Inferior parietal cortex (tissue), 1 donor: ENCODE measurements at regions not wholly inside any gene's neighbourhood (a gene's known extent, or its start where the extent isn't known, plus 50 kb on each side); places are given as distances from the start of the nearest gene placed in this dataset.

Experiments used
- DNase-seq: peaks from one replicate; pipeline ENCODE4 v3.0.0-alpha.2; 2016; ENCODE audit errors: extremely low spot score

DNA sequence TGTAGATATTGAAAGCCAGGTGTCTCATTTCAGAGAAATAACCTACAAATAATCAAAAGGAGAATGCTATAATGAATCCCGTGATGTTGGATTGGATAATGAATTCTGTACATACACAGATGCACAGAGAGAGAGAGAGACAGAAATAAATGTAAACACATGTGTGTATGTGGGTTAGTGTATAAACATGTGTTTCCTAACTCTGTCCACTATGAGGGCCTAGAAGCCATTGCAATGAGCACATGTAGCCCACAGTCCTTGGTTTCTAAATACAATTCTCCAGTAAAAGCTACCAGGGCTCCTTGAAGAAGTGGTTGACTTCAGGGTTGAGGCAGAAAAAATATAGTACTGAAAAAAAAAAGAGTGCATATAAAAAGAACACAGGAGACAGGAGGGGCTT lies 109.5 kb downstream of the INHBB start:
- no peak for DNase-seq

DNA sequence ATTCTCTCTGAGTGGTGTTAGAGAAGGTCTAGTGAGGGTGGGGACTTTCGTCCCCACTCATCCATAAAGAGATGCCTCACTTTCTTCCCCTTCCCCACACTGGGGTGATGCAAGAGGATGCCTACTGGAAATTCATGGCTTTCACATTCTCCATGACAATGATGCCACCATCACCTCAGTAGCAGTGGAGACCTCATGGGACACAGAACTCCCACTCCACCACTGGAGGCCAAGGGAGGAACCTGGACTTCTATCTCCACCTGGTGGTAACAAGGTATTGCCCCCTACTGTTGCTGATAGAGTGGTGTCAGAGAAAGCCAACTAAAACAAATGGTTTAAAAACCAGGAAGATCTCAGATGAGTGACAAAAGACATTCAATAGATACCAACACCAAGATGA lies 110.9 kb downstream of the INHBB start:
- DNase-seq: no peak

- no peak for DNase-seq
These were observed 114.6 kb downstream of the INHBB start for GRCh38 chr2:120460511-120460910.

DNA sequence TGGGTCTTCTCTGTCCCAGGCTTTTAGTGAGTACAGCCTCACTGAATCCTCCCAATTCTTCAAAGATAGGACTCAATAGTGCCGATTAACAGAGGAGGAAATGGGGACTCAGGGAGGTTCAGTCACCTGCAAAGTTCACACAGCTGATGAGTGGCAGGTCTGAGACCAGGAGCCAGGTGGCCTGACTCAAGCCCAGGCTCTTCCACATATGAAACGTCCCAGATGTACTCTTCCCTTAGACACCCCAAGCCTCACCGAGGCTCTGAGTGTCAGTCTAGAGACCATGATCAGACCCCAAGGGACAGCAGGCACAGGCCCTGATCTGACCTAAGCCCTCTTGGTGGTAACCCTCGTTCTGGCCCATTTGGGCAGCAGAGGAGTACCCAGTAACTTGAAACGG lies 115.2 kb downstream of the INHBB start:
- DNase-seq: no peak

- DNase-seq: no peak
These were observed 115.9 kb downstream of the INHBB start for GRCh38 chr2:120461546-120462537.

- no peak for DNase-seq
These were observed 117.6 kb downstream of the INHBB start for GRCh38 chr2:120463527-120463926.

- DNase-seq: no peak
These were observed 118.1 kb downstream of the INHBB start for GRCh38 chr2:120463996-120464395.

GRCh38 chr2:120464448-120464931 lies 118.6 kb downstream of the INHBB start:
- DNase-seq: no peak

- DNase-seq: no peak
These were observed 119.2 kb downstream of the INHBB start for GRCh38 chr2:120465012-120465700.

GRCh38 chr2:120465701-120465988 lies 119.7 kb downstream of the INHBB start:
- DNase-seq: no peak

DNA sequence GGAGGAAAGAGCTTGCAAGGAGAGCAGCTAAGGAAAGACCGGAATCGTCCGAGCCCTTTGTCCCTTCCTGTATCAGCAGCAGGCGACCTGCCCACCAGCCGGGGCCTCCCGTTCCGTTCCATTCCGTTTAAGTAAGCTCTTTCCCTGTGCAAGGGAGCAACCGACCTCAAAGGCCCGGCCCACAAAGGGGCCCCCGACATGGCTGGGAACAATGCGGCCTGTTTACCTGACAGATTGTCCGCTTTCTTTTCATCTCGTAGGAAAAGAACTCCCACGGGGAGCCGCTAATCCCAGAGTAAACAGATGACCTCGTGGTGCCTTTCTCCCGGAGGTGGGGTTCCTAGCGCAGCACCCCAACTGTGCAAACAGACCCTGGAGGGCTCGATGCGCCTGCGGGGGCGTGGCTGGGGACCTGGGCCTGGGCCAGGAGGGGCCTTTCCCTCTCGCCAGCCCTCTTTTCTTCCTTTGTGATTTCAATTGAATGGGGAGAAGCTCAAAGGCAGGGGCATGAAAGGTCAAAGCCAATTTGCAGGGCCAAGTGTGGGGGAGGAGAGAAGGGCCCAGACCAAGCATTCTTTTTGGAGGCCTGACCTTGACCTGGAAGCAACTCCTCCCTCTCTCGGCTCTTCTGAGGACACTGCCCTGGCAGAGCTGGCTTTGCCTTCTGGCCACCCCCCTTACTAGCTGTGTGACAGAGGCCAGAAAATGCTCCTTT lies 120.2 kb downstream of the INHBB start:
- no peak for DNase-seq

DNA sequence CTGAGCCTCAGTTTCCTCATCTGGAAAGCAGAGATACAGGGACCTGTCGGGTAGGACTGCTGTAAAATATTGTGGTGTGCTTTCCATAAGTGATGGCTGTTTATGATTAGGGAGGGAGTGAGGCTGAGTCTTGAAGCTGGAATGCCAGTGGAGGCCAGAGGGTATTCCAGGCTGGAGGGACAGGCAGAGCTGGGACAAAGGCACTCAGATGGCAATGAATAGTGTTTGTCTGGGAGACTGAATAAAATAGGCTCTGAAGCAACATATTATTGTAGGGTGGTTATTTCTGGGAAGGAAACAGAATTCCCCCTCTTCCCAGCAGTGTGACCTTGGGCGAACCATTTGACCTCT lies 120.7 kb downstream of the INHBB start:
- no peak for DNase-seq

- no peak for DNase-seq
These were observed 122.2 kb downstream of the INHBB start for GRCh38 chr2:120468136-120468535.

GRCh38 chr2:120469426-120469825 lies 123.5 kb downstream of the INHBB start:
- no peak for DNase-seq

DNA sequence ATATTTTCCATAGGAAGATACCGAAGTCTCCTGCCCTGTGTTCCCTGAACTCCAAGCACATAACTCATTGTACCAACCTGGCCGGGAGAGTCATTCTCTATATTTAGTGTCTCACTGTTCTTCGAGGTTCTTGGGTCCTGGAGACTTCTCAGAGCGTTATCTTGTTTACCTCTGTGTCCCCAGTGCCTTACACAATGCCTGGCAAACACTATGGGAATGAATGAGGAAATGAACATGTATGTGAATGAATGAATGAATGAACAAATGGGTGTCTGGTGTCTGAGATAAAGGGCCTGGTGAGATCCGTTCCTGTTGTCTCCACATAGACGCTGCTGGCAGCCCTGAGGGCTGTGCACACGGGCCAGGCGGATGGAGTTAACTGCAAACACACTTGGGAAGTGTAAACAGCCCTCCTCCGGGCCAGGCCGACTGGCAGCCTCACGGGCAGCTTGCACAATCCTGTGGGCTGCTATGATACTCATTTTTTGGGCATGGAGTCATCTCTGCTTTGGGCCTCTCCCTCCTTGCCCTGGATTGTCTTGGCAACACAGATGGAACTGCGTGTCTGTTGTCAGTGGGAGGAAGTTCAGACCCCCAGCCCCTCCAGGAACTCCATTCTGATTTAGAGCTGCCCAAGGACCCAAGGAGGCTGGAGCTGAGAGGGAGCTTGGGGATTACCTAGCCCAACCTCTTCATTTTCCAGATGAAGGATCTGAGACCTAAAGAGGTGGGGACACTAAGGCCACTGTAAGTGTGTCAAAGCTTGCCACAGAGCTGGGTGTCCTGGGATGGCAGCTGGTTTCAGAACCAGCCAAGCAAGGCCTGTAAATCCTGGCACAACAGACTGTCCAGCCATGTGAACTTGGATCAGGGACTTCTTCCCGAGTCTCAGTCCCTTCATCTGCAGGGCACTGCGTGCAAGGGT lies 124.4 kb downstream of the INHBB start:
- DNase-seq: no peak

DNA sequence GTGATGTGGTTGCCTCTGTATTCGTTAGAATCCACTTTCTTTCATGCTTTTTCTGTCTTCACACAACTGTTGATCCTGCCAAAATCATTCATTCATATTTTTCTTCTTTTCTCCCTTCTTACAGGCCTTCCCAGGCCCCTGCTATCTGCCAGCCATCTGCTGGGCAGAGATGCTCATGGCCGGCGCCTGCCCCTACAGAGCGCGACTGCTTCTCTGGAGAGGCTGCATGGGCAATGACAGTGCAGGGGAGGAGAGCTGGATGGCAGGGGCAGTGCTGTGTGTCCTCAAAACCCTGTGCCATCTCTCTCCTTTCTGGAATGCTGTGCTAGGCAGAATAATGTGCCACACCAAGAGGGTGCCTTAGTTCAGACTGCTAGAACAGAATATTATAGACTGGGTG lies 125.2 kb downstream of the INHBB start:
- no peak for DNase-seq

DNA sequence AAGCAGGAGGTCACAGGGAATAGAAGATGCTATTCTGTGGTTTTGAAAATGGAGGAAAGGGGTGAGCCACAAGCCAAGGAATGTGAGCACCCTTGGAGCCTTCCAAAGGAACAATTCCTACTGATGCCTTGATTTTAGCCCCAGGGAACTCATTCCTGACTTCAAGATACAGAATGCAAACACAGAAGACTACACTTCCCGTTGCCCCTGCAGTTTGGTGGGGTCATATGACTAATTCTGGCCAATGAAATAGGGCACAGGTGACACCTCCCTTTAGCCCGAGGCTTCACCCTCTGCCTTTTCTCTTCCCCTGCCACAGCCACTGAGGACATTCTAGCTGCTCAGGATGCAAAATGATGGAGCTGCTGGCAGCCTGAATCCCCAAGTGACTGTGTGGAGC lies 126.1 kb downstream of the INHBB start:
- no peak for DNase-seq

DNA sequence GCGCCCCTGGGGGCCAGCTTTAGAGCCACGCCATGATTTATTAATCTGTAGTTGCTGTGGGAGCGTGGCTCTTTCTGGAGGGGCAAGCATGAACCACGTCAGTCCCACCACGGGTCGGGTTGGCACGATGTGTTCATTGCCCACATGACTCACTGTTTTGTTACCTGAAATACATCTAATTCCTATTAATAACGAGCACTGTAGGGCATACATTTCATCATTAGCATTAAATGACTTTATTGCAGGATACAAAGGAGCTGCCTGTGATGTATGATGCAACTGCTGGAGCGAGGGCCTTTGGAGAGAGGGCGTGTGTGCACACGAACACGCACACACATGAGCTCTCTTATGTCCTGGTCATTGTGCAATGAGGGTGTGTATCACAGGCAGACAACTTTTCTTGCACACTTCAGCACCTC lies 127.0 kb downstream of the INHBB start:
- no peak for DNase-seq

GRCh38 chr2:120473522-120474271 lies 127.8 kb downstream of the INHBB start:
- DNase-seq: no peak

GRCh38 chr2:120474486-120474885 lies 128.6 kb downstream of the INHBB start:
- DNase-seq: no peak

- no peak for DNase-seq
These were observed 130.2 kb downstream of the INHBB start for GRCh38 chr2:120476141-120476540.
